ENCODE measurements at regions not wholly inside any gene's neighbourhood (a gene's known extent, or its start where the extent isn't known, plus 50 kb on each side); places are given as distances from the start of the nearest gene placed in this dataset.

DNA sequence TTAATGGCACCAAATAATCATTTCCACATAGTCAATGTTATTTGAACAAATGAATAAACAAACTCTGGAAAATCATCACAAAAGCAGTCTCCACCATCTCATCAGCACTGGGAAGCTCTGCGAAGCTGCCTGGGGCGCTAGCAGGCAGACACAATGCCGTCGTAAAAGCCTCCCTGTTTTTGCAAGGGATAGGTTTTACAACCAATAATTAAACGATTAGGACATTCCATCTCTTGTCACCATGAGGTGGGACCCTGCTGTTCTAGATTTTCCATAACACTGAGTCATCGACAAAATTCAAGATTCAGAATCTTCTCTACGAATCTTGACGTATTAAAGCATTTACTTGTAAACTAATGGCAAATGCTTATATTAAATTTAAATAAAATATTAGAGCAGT is 172.8 kb upstream of the AKR1E2 start:
- Mint-ChIP-seq H3K9me3 (0 out of 2 replicates have a peak, but pooled peaks cover 3% of the 10 kb centered on the region), H3K4me3 (no peak overlapping the region), H3K27ac (no peak overlapping the region), H3K36me3 (no peaks in the 10 kb centered on the region), H3K4me1 (peaks cover 20% of the 10 kb centered on the region), H3K27me3 (ENCODE audit: low read depth) (peaks cover 12% of the 10 kb centered on the region)
- TF ChIP-seq, protein P1, sequence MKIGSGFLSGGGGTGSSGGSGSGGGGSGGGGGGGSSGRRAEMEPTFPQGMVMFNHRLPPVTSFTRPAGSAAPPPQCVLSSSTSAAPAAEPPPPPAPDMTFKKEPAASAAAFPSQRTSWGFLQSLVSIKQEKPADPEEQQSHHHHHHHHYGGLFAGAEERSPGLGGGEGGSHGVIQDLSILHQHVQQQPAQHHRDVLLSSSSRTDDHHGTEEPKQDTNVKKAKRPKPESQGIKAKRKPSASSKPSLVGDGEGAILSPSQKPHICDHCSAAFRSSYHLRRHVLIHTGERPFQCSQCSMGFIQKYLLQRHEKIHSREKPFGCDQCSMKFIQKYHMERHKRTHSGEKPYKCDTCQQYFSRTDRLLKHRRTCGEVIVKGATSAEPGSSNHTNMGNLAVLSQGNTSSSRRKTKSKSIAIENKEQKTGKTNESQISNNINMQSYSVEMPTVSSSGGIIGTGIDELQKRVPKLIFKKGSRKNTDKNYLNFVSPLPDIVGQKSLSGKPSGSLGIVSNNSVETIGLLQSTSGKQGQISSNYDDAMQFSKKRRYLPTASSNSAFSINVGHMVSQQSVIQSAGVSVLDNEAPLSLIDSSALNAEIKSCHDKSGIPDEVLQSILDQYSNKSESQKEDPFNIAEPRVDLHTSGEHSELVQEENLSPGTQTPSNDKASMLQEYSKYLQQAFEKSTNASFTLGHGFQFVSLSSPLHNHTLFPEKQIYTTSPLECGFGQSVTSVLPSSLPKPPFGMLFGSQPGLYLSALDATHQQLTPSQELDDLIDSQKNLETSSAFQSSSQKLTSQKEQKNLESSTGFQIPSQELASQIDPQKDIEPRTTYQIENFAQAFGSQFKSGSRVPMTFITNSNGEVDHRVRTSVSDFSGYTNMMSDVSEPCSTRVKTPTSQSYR (CRISPR knock-in tag; IDR thresholded peaks at IDR 0.05): no peak
- TF ChIP-seq, protein P2, sequence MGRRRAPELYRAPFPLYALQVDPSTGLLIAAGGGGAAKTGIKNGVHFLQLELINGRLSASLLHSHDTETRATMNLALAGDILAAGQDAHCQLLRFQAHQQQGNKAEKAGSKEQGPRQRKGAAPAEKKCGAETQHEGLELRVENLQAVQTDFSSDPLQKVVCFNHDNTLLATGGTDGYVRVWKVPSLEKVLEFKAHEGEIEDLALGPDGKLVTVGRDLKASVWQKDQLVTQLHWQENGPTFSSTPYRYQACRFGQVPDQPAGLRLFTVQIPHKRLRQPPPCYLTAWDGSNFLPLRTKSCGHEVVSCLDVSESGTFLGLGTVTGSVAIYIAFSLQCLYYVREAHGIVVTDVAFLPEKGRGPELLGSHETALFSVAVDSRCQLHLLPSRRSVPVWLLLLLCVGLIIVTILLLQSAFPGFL (CRISPR knock-in tag; IDR thresholded peaks at IDR 0.05; ENCODE audit: borderline replicate concordance): no peak
- TF ChIP-seq, protein P3, sequence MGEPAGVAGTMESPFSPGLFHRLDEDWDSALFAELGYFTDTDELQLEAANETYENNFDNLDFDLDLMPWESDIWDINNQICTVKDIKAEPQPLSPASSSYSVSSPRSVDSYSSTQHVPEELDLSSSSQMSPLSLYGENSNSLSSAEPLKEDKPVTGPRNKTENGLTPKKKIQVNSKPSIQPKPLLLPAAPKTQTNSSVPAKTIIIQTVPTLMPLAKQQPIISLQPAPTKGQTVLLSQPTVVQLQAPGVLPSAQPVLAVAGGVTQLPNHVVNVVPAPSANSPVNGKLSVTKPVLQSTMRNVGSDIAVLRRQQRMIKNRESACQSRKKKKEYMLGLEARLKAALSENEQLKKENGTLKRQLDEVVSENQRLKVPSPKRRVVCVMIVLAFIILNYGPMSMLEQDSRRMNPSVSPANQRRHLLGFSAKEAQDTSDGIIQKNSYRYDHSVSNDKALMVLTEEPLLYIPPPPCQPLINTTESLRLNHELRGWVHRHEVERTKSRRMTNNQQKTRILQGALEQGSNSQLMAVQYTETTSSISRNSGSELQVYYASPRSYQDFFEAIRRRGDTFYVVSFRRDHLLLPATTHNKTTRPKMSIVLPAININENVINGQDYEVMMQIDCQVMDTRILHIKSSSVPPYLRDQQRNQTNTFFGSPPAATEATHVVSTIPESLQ (CRISPR knock-in tag; IDR thresholded peaks at IDR 0.05): no peak
- no peak for TF ChIP-seq NFE2L1 (CRISPR knock-in tag; IDR thresholded peaks at IDR 0.05)
- TF ChIP-seq, protein P4, sequence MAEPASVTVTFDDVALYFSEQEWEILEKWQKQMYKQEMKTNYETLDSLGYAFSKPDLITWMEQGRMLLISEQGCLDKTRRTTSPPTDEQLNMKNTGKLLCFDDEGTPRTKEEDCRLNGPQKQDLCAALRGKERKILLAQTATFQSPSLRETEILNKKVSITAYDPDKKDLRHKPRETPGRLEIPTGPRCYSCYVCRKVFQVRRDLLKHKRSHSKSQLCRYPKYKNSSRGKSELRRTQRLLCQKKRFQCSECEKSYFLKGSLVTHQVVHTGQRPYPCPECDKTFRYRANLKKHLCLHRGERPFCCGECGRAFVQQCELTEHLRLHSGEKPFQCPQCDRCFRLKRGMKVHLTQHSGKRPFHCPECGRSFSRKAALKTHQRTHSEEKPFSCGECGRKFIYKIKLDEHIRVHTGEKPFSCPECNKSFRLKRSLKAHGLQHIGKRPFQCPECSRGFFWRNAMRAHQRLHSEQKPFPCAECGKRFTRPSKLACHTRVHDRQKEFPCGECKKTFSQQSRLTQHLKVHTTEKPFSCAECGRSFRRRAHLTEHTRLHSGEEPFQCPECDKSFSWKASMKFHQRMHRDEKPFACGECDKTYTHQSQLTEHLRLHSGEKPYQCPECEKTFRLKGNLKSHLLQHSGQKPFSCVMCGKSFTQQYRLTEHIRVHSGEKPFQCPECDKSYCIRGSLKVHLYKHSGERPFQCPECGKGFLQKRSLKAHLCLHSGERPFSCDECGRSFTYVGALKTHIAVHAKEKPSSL (CRISPR knock-in tag; conservative IDR thresholded peaks at IDR 0.05): no peak
- ATAC-seq (peak; percentile 83), DNase-seq (ENCODE audit: low spot score) (no peak)
- POLR2A ChIA-PET: no interaction called here
- CTCF ChIA-PET: no interaction called here

DNA sequence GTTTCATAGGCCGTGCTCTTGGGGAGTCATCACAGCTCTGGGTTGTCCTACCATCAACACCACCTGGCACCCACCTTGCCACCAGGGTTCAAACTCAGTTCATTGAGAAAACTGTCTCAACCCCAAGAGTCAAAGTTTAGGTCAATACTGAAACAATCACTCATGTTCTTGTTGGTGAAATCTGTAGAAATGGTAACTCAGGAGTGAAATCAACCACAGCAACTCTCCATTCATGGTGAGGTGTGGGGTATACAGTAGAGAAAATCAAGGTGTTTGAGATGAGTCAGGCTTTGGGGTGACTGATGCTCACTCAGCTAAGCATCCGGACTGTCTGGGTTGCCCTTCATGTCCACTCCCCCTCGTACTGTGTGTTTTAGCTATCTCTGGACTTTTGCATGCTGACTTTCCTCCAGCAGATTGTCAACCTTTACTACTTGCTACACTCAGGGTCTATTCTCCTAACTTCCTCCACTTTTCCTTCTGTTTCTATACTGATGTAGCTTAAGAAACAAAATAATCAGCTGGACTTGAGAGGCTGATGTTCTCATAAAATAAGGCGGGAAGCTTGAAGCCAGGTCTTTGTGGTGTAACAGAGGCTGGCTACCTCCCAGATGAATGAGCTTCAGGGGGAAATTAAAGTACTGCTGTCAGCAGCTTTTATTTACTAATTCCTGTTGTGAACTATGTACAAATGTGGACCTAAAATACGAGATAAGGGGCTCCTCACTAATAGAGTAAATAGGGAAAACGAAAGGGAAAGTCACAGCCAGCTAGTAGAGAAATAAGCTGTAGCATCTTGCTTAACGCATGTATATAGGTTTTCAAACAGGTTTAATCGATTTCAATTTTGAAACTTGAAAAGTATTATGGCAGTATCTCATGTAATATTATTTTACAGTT is 173.6 kb upstream of the AKR1E2 start:
- ChIA-PET POLR2A (interaction anchor here (0.6 kb wide), 1 partner anchor 970 kb away, joined by 3 read pairs; no protein-coding TSS in a partner anchor), CTCF (no interaction called here)
- ATAC-seq: no peak
- DNase-seq (ENCODE audit: low spot score): no peak
- Mint-ChIP-seq H3K4me1 (peaks cover 20% of the 10 kb centered on the region), H3K36me3 (no peaks in the 10 kb centered on the region), H3K4me3 (no peak overlapping the region), H3K27ac (no peak overlapping the region), H3K9me3 (0 out of 2 replicates have a peak, but pooled peaks cover 3% of the 10 kb centered on the region), H3K27me3 (ENCODE audit: low read depth) (peaks cover 12% of the 10 kb centered on the region)
- TF ChIP-seq, protein P1 (CRISPR knock-in tag; IDR thresholded peaks at IDR 0.05): no peak
- TF ChIP-seq CREM (CRISPR knock-in tag; IDR thresholded peaks at IDR 0.05): no peak
- no peak for TF ChIP-seq MYBL2 (CRISPR knock-in tag; IDR thresholded peaks at IDR 0.05)
- no peak for TF ChIP-seq TCF7 (CRISPR knock-in tag; IDR thresholded peaks at IDR 0.05; ENCODE audit: low read depth)
- TF ChIP-seq ZNF219 (CRISPR knock-in tag; IDR thresholded peaks at IDR 0.05; ENCODE audit: borderline replicate concordance): no peak
- TF ChIP-seq, protein P5, sequence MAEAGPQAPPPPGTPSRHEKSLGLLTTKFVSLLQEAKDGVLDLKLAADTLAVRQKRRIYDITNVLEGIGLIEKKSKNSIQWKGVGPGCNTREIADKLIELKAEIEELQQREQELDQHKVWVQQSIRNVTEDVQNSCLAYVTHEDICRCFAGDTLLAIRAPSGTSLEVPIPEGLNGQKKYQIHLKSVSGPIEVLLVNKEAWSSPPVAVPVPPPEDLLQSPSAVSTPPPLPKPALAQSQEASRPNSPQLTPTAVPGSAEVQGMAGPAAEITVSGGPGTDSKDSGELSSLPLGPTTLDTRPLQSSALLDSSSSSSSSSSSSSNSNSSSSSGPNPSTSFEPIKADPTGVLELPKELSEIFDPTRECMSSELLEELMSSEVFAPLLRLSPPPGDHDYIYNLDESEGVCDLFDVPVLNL (CRISPR knock-in tag; IDR thresholded peaks at IDR 0.05; ENCODE audit: borderline replicate concordance, low read depth): no peak
- no peak for TF ChIP-seq MXD4 (CRISPR knock-in tag; IDR thresholded peaks at IDR 0.05; ENCODE audit: borderline replicate concordance)
- no peak for TF ChIP-seq KAT7 (CRISPR knock-in tag; IDR thresholded peaks at IDR 0.05; ENCODE audit: borderline replicate concordance)
- TF ChIP-seq, protein P6, sequence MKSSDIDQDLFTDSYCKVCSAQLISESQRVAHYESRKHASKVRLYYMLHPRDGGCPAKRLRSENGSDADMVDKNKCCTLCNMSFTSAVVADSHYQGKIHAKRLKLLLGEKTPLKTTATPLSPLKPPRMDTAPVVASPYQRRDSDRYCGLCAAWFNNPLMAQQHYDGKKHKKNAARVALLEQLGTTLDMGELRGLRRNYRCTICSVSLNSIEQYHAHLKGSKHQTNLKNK (CRISPR knock-in tag; IDR thresholded peaks at IDR 0.05): no peak
- no peak for TF ChIP-seq PRRX2 (CRISPR knock-in tag; IDR thresholded peaks at IDR 0.05)
- no peak for TF ChIP-seq SP1 (CRISPR knock-in tag; conservative IDR thresholded peaks at IDR 0.05)
- no peak for TF ChIP-seq NFYB (CRISPR knock-in tag; conservative IDR thresholded peaks at IDR 0.05; ENCODE audit: low read depth)
- TF ChIP-seq, protein P7, sequence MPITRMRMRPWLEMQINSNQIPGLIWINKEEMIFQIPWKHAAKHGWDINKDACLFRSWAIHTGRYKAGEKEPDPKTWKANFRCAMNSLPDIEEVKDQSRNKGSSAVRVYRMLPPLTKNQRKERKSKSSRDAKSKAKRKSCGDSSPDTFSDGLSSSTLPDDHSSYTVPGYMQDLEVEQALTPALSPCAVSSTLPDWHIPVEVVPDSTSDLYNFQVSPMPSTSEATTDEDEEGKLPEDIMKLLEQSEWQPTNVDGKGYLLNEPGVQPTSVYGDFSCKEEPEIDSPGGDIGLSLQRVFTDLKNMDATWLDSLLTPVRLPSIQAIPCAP (CRISPR knock-in tag; IDR thresholded peaks at IDR 0.05): no peak
